AG04449 (cell line): ENCODE measurements at regions not wholly inside any gene's neighbourhood (a gene's known extent, or its start where the extent isn't known, plus 50 kb on each side); places are given as distances from the start of the nearest gene placed in this dataset.

Experiments
- CTCF ChIA-PET: fragments of 350-600 bp; formaldehyde crosslinking; extraction: SDS; loops from one replicate; lab custom pipeline; 2021; ENCODE audit warnings: antibody characterized with exemption; lab: Yijun Ruan, JAX
- POLR2A ChIA-PET: fragments of 400-600, 350-600 bp; formaldehyde crosslinking; extraction: SDS; loops from one replicate; lab custom pipeline; 2020; ENCODE audit warnings: antibody characterized with exemption, inconsistent platforms; lab: Yijun Ruan, JAX
- DNase-seq: peaks from one replicate; pipeline ENCODE4 v3.0.0-alpha.2; 2010; ENCODE audit warnings: low read depth, low spot score
- H3K4me3 ChIP-seq: 2 replicates; pipeline ENCODE4 v1.5.1; 2011; ENCODE audit warnings: low read depth, mild to moderate bottlenecking, control low read depth, low read length
- CTCF ChIP-seq: IDR thresholded peaks from one replicate; pipeline ENCODE4 v1.5.1; 2011; ENCODE audit warnings: mild to moderate bottlenecking, moderate library complexity, low read length, control low read depth, inconsistent platforms; ENCODE audit not compliant: insufficient read depth; ENCODE audit errors: missing control alignments

DNA sequence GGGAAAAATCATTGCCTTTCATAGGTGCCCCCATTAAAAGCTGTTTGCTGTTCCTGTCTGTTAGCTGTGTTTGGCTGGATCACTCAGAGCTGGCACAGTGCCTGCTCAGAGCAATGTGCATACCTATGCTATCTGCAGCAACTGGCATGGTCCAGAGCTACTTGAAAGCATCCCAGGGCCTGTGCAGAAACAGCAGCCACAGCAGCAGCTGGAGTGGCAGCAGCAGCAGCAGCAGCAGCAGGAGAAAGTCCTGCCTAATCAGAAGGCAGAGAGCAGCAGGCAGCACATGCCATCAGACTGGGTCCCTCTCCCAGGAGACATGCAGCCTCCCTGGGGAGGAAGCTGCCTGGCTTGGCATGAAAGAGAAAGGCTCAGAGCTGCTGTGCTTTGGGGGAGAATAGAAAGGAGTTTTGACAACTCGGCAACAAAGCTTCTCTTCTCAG, 243.8 kb upstream of the WWC1 start:
- TF ChIP-seq CTCF = no peak
- ChIA-PET CTCF (interaction anchor here (0.6 to 2.2 kb wide), 7 partner anchors 10 to 466 kb away, joined by 3 to 13 read pairs (median 4); no protein-coding TSS in a partner anchor), POLR2A (no interaction called here)
- no peak overlapping the region for H3K4me3 ChIP-seq
- DNase-seq = no peak

DNA sequence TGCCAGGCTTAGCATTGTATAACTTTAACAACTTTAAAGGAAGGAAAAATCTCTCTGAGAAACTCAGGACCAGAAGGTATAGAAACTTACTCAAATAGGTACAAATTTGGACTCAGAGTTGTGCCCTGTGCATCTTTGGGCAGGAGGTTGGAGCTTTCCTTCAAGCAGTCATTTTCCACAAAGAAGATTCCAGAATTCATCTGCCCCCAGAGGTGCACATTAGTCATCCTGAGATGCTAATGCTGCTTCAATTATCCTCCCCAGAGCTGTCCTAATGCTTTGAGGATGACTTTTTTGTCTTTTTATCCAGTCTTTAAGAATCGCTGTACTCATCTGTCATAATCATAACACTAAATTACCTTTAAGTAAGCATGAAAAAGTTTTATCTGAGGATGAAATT, 243.0 kb upstream of the WWC1 start:
- no peak for TF ChIP-seq CTCF
- ChIA-PET POLR2A (no interaction called here), CTCF (interaction anchor here (2.2 kb wide), 2 partner anchors 9 to 466 kb away, joined by 10 to 13 read pairs; no protein-coding TSS in a partner anchor)
- DNase-seq = no peak
- H3K4me3 ChIP-seq = no peak overlapping the region

DNA sequence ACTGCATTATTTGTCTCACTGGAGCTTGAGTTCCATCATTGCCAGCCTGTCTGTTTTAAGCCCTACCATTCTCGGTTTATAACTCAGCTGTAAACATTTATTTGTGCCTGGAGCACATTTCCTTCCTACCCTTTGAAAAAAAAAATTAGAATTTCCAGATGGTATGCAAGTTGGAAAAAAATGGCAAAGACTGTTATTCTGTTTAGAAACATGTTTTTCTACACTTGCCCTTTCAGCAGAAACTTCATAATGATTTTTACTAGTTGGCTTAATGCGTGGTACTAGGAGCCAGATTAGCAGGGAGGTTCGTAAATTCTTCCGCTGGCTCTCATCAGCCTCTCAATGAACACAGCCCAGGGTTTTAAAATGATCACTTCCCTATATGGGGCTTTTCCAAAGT, 238.8 kb upstream of the WWC1 start:
- no peak for TF ChIP-seq CTCF
- CTCF ChIA-PET = interaction anchor here (0.9 kb wide), 1 partner anchor 26 kb away, joined by 3 read pairs; no protein-coding TSS in a partner anchor
- no peak overlapping the region for H3K4me3 ChIP-seq
- DNase-seq = no peak
- POLR2A ChIA-PET = no interaction called here

GRCh38 chr5:168054091-168054490, 237.4 kb upstream of the WWC1 start:
- CTCF ChIA-PET = interaction anchor here (0.7 kb wide), 1 partner anchor 21 kb away, joined by 3 read pairs; no protein-coding TSS in a partner anchor
- DNase-seq = no peak
- TF ChIP-seq CTCF = no peak
- H3K4me3 ChIP-seq = no peak overlapping the region
- POLR2A ChIA-PET = no interaction called here

DNA sequence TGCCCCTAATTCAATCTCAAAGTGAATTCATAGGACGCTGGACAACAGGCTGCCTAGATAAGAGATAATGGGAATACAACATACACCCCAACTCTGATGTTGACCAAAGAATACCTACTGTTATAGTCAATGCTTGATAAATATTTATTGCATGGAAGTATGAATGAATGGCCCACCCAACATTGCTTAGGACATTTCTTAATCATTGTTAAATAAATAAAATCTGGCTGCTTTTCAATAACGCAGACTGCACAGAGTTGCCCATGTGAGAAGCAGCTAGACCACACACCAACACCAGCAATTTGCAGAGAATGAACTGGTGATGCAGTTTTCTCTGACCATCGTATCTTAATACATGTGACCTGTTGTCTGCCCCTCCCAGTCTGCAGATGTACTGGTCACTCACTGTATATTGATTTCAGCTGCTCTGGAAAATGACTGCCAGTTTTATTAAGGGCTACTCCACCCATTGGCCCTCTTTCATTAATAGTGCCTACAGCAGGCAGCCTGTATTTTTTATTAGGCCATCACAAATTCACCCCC, 236.2 kb upstream of the WWC1 start:
- CTCF ChIA-PET = no interaction called here
- H3K4me3 ChIP-seq = no peak overlapping the region
- DNase-seq = no peak
- POLR2A ChIA-PET = no interaction called here
- no peak for TF ChIP-seq CTCF

DNA sequence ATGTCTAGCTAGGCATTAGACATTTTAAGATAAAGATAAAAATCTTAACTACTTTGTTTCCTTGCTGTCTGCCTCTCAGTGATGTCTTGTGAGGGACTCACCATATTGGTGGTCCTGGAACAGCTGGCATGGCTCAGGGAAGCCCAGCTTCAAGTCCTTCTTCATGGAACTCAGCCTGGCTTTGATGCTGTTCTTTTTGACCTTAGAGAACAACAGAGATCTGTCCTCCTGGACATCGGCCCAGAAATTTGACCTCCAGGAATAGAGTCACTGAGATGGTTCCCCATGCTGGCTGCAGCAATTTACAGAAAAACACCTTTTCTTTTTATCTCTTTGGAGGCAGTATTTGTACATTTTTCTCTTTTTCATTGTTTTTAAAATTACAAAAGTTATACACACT, 235.5 kb upstream of the WWC1 start:
- POLR2A ChIA-PET = no interaction called here
- DNase-seq = no peak
- TF ChIP-seq CTCF = no peak
- CTCF ChIA-PET = no interaction called here
- H3K4me3 ChIP-seq = no peak overlapping the region
